Activated naive CD8-positive, alpha-beta T cell treated with anti-CD3 and anti-CD28 coated beads, Interleukin-2, amount 10 ng/mL, durations not matched to agents 7 days and 5 days (primary cell): ENCODE measurements at regions not wholly inside any gene's neighbourhood (a gene's known extent, or its start where the extent isn't known, plus 50 kb on each side); places are given as distances from the start of the nearest gene placed in this dataset.

Experiments used
- ATAC-seq: fragments of 150-1000 bp; cut with Tn5 transposase; one replicate; pipeline ENCODE4 v1.10.0; 2021; ENCODE audit warnings: low read depth, moderate library complexity
- POLR2A ChIA-PET: fragments of 350-600 bp; sonication (Branson Sonifier 250); formaldehyde crosslinking; loops from one replicate; lab custom pipeline; 2021; ENCODE audit warnings: antibody characterized with exemption; lab: Charles Lee
- DNase-seq: peaks from one replicate; pipeline ENCODE4 v3.0.0; 2021
- H3K27ac Mint-ChIP-seq: one replicate; pipeline ENCODE4 v1.8.0; 2022; ENCODE audit warnings: mild to moderate bottlenecking, mixed read lengths
- H3K27me3 Mint-ChIP-seq: one replicate; pipeline ENCODE4 v1.8.0; 2022; ENCODE audit warnings: mild to moderate bottlenecking, moderate library complexity, mixed read lengths
- H3K36me3 Mint-ChIP-seq: one replicate; pipeline ENCODE4 v1.8.0; 2021; ENCODE audit warnings: mild to moderate bottlenecking, mixed read lengths
- H3K4me1 Mint-ChIP-seq: one replicate; pipeline ENCODE4 v1.8.0; 2021; ENCODE audit warnings: mixed read lengths
- H3K4me3 Mint-ChIP-seq: one replicate; pipeline ENCODE4 v1.8.0; 2022; ENCODE audit warnings: mild to moderate bottlenecking, moderate library complexity, mixed read lengths
- H3K9me3 Mint-ChIP-seq: one replicate; pipeline ENCODE4 v1.8.0; 2021; ENCODE audit warnings: mixed read lengths

DNA sequence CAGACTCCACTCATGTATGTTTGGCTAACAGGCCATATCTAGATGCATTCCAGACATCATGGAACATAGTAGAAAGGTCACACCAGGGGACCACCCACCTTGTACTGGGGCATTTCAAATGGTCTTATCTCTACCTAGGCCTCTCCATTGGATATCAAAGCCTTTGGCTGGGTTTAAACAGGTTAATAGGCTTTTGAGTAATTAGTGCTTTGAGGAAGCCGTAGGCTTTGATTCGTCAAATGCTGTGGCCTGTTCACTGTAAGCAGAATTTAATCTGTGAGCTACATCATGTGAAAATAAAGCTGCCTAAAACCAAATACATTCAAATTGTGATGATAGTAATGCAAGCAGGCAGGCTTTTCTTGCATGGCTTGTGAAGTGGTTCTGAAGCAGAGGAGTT, 129.5 kb downstream of the ST8SIA2 start:
- POLR2A ChIA-PET: no interaction called here
- Mint-ChIP-seq H3K9me3 (no peaks in the 10 kb centered on the region), H3K4me1 (peaks cover 4% of the 10 kb centered on the region), H3K4me3 (no peak overlapping the region), H3K36me3 (no peaks in the 10 kb centered on the region), H3K27ac (no peak overlapping the region), H3K27me3 (peaks cover 2% of the 10 kb centered on the region)
- no peak for DNase-seq
- ATAC-seq: no peak

DNA sequence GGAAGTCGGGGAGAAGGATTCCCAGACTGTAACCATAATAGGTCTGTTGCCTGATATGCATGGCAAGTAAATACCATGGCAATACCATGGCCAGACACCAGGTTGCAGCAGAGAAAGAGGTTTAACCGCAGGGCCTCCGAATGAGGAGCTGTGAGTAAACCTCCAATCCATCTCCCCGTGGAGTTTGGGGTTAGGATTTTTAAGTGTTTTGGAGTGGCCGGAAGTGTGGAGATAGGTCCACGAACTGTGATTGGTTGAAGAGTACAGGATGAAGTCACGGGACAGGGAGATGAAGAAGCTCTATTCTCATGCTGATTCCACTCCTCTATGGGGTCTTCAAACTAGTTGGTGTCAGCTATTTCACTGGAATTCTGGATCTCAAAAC, 127.9 kb downstream of the ST8SIA2 start:
- DNase-seq (peak; percentile 36), ATAC-seq (peak; percentile 54)
- H3K27ac Mint-ChIP-seq: no peak overlapping the region
- POLR2A ChIA-PET: interaction anchor here (0.7 kb wide), 1 partner anchor 193 kb away, joined by 4 read pairs; no protein-coding TSS in a partner anchor
- H3K36me3 Mint-ChIP-seq: no peaks in the 10 kb centered on the region
- H3K4me3 Mint-ChIP-seq: no peak overlapping the region
- peaks cover 2% of the 10 kb centered on the region for H3K27me3 Mint-ChIP-seq
- H3K4me1 Mint-ChIP-seq: peaks cover 4% of the 10 kb centered on the region
- H3K9me3 Mint-ChIP-seq: no peaks in the 10 kb centered on the region

DNA sequence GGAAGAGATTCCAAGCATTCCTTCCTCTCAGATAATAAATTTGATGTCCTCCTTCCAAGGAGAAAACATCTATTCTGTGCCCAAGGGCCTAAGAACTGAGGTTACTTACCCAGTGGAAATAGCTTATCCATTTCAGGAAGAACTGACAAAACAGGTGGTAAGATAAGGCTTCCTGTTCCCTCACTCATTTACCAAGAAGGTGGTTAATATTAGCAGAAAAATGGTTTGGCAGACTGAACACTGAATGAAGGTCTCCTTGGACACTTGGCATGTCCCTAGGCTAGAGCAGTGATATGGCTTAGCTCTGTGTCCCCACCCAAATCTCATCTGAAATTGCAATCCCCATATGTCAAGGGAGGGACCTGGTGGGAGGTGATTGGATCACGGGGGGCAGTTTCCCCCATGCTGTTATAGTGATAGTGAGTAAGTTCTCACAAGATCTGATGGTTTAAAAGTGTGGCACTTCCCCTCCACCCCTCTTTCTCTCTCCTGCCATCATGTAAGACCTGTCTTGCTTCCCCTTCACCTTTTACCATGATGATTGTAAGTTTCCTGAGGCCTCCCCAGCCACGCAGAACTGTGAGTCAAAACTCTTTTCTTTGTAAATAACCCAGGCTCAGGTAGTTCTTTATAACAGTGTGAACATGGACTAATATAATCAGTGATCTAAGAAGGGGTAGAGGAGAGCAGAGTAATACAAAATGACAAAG, 127.4 kb downstream of the ST8SIA2 start:
- Mint-ChIP-seq H3K4me1 (peaks cover 4% of the 10 kb centered on the region), H3K27ac (no peak overlapping the region), H3K4me3 (no peak overlapping the region), H3K27me3 (peaks cover 2% of the 10 kb centered on the region), H3K9me3 (no peaks in the 10 kb centered on the region), H3K36me3 (no peaks in the 10 kb centered on the region)
- DNase-seq (no peak), ATAC-seq (no peak)
- POLR2A ChIA-PET: no interaction called here

DNA sequence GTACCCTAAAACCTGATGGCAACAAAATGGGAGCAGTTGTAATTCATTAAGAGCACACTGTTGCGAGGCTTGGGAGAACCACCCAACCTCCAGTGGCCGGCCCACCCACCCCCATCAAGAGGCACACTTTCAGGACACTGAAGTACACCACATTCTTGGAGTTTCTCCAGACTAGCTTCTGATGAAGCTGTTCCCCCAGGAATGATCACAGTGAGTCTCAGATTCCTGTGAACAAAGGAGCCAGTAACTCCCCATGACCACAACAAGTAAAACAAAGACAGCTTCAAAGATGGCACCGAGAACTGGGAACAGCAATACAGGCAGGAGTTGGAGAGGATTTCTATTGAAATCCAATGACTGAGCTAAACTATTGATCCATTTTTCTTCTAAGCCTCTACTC, 126.0 kb downstream of the ST8SIA2 start:
- H3K27me3 Mint-ChIP-seq: peaks cover 2% of the 10 kb centered on the region
- no peak overlapping the region for H3K4me3 Mint-ChIP-seq
- H3K9me3 Mint-ChIP-seq: no peaks in the 10 kb centered on the region
- peaks cover 4% of the 10 kb centered on the region for H3K4me1 Mint-ChIP-seq
- H3K27ac Mint-ChIP-seq: no peak overlapping the region
- POLR2A ChIA-PET: no interaction called here
- H3K36me3 Mint-ChIP-seq: no peaks in the 10 kb centered on the region
- ATAC-seq (no peak), DNase-seq (no peak)
